KMS-11 (cell line): ENCODE measurements at regions not wholly inside any gene's neighbourhood (a gene's known extent, or its start where the extent isn't known, plus 50 kb on each side); places are given as distances from the start of the nearest gene placed in this dataset.
"Not testable (repeated sequence)": the region's sequence is repeated elsewhere in the genome, so short reads cannot be mapped to it uniquely, and the experiment has no call there.

ENCODE experiments used
- H2AFZ ChIP-seq: fragments of 200-600 bp; sonication (generic); 2 replicates; pipeline ENCODE4 v1.6.1; 2016; ENCODE audit warnings: antibody characterized with exemption, mixed run types, low read depth
- H3K27ac ChIP-seq: fragments of 200-600 bp; sonication (generic); 2 replicates; pipeline ENCODE4 v1.6.1; 2016; ENCODE audit warnings: mild to moderate bottlenecking, mixed run types
- H3K27me3 ChIP-seq: fragments of 200-600 bp; sonication (generic); 2 replicates; pipeline ENCODE4 v1.6.1; 2017; ENCODE audit warnings: mild to moderate bottlenecking, low read depth, mixed run types, moderate library complexity; ENCODE audit not compliant: insufficient read depth
- H3K36me3 ChIP-seq: fragments of 200-600 bp; sonication (generic); 2 replicates; pipeline ENCODE4 v1.6.1; 2017; ENCODE audit warnings: mild to moderate bottlenecking, mixed run types; ENCODE audit not compliant: insufficient read depth
- H3K4me1 ChIP-seq: fragments of 200-600 bp; sonication (generic); 2 replicates; pipeline ENCODE4 v1.6.1; 2016; ENCODE audit warnings: mild to moderate bottlenecking, low read depth, mixed run types; ENCODE audit not compliant: poor library complexity, severe bottlenecking
- H3K4me2 ChIP-seq: fragments of 200-600 bp; sonication (generic); 2 replicates; pipeline ENCODE4 v1.7.0; 2016; ENCODE audit warnings: mild to moderate bottlenecking, mixed run types
- H3K4me3 ChIP-seq: fragments of 200-600 bp; sonication (generic); IDR thresholded peaks from 2 replicates; pipeline ENCODE4 v1.6.1; 2017; ENCODE audit warnings: low read depth, low read length, mixed read lengths; ENCODE audit not compliant: insufficient read depth
- H3K79me2 ChIP-seq: fragments of 200-600 bp; sonication (generic); 2 replicates; pipeline ENCODE4 v1.6.1; 2016; ENCODE audit warnings: low read depth, mixed run types; ENCODE audit not compliant: insufficient read depth
- H3K9ac ChIP-seq: fragments of 200-600 bp; sonication (generic); 2 replicates; pipeline ENCODE4 v1.6.1; 2016; ENCODE audit warnings: mild to moderate bottlenecking, mixed run types
- H4K20me1 ChIP-seq: fragments of 200-600 bp; sonication (generic); 2 replicates; pipeline ENCODE4 v1.6.1; 2016; ENCODE audit warnings: mild to moderate bottlenecking, mixed run types; ENCODE audit not compliant: insufficient read depth
- CTCF ChIP-seq: fragments of 200-600 bp; sonication (generic); conservative IDR thresholded peaks from 2 replicates; pipeline ENCODE4 v1.6.1; 2017; ENCODE audit warnings: low read depth, mild to moderate bottlenecking, antibody characterized with exemption, low read length, moderate library complexity, mixed read lengths

GRCh38 chr3:166518040-166518439 lies 680.8 kb upstream of the BCHE start:
- Histone ChIP-seq H3K4me2 (no peak overlapping the region), H3K27me3 (no peaks in the 10 kb centered on the region), H3K4me1 (no peaks in the 10 kb centered on the region), H3K36me3 (no peaks in the 10 kb centered on the region), H3K9ac (no peak overlapping the region), H3K27ac (no peak overlapping the region), H3K4me3 (no peak overlapping the region), H3K79me2 (no peaks in the 10 kb centered on the region), H4K20me1 (no peaks in the 10 kb centered on the region), H2AFZ (no peak overlapping the region)
- no peak for TF ChIP-seq CTCF

GRCh38 chr3:166510382-166510781 lies 673.2 kb upstream of the BCHE start:
- H3K27me3 ChIP-seq = no peaks in the 10 kb centered on the region
- no peaks in the 10 kb centered on the region for H3K79me2 ChIP-seq
- no peak for TF ChIP-seq CTCF
- no peaks in the 10 kb centered on the region for H3K4me1 ChIP-seq
- no peak overlapping the region for H2AFZ ChIP-seq
- H3K4me2 ChIP-seq = no peak overlapping the region
- H3K36me3 ChIP-seq = no peaks in the 10 kb centered on the region
- H4K20me1 ChIP-seq = no peaks in the 10 kb centered on the region
- no peak overlapping the region for H3K9ac ChIP-seq
- H3K4me3 ChIP-seq = no peak overlapping the region
- no peak overlapping the region for H3K27ac ChIP-seq

GRCh38 chr3:166500420-166500819 lies 663.2 kb upstream of the BCHE start:
- not testable (repeated sequence) for H3K27me3 ChIP-seq, H3K79me2 ChIP-seq, H3K27ac ChIP-seq, H2AFZ ChIP-seq, H3K4me3 ChIP-seq, H4K20me1 ChIP-seq, H3K36me3 ChIP-seq, H3K4me1 ChIP-seq, H3K4me2 ChIP-seq, H3K9ac ChIP-seq

GRCh38 chr3:166499636-166500035 lies 662.4 kb upstream of the BCHE start:
- no peak for TF ChIP-seq CTCF
- Histone ChIP-seq H3K4me3 (no peak overlapping the region), H3K36me3 (no peaks in the 10 kb centered on the region), H2AFZ (no peak overlapping the region), H3K4me2 (no peak overlapping the region), H4K20me1 (no peaks in the 10 kb centered on the region), H3K4me1 (no peaks in the 10 kb centered on the region), H3K27ac (no peak overlapping the region), H3K9ac (no peak overlapping the region), H3K79me2 (no peaks in the 10 kb centered on the region), H3K27me3 (no peaks in the 10 kb centered on the region)

GRCh38 chr3:166498446-166498845 lies 661.2 kb upstream of the BCHE start:
- Histone ChIP-seq H4K20me1 (no peaks in the 10 kb centered on the region), H3K4me2 (no peak overlapping the region), H3K9ac (no peak overlapping the region), H3K4me1 (no peaks in the 10 kb centered on the region), H3K27me3 (no peaks in the 10 kb centered on the region), H3K27ac (no peak overlapping the region), H3K79me2 (no peaks in the 10 kb centered on the region), H3K4me3 (no peak overlapping the region), H3K36me3 (no peaks in the 10 kb centered on the region), H2AFZ (no peak overlapping the region)
- TF ChIP-seq CTCF = no peak
